GM06990 (cell line): ENCODE measurements at regions not wholly inside any gene's neighbourhood (a gene's known extent, or its start where the extent isn't known, plus 50 kb on each side); places are given as distances from the start of the nearest gene placed in this dataset.

Experiments
- DNase-seq: peaks from one replicate; pipeline ENCODE4 v3.0.0-alpha.2; 2011; ENCODE audit not compliant: insufficient read length; ENCODE audit errors: extremely low read depth
- H3K27me3 ChIP-seq: replicated peaks from 2 replicates; pipeline ENCODE4 v1.6.0; 2011; ENCODE audit warnings: low read length; ENCODE audit not compliant: control insufficient read depth, insufficient read depth
- H3K36me3 ChIP-seq: 2 replicates; pipeline ENCODE4 v1.5.1; 2011; ENCODE audit warnings: low read length; ENCODE audit not compliant: control insufficient read depth, insufficient read depth
- H3K4me3 ChIP-seq: replicated peaks from 2 replicates; pipeline ENCODE4 v1.5.1; 2011; ENCODE audit warnings: low read depth, mild to moderate bottlenecking, control low read depth, low read length
- TF ChIP-seq, protein P1 (sequence below): IDR thresholded peaks from 2 replicates; pipeline ENCODE4 v1.5.1; 2011; ENCODE audit warnings: low read length, control low read depth, mild to moderate bottlenecking, inconsistent platforms; ENCODE audit not compliant: insufficient read depth, poor library complexity, severe bottlenecking

DNA sequence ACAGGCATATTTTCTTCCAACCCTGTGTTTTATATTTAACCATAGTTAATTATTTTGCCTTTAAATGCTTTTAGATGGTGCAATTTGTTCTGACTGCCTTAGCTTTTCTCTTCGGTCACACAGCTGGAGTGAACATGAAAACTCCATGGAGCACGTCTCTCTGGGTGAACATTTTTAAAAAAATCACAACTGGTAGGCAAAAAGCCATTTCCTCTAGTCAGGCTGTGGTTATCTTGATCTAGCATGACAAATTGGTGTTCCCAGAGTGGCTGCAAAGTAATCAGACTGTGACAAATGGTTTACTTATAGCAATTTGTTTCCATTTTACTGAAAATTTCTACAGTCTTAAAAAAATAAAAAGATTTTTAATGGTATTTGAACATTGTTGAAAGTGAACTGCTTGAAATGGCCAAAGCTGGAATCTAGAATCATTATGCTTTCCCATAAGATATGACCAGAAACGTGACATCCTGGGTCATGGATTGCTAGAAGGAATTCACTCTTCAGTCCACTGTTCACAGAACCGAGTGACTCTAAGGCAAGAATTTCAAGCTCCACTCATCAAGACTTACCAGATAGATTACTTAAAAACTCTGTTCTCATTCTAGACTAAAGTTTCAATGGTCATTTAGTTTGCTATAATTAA is 703.6 kb downstream of the CPS1 start:
- Histone ChIP-seq H3K4me3 (no peak overlapping the region), H3K27me3 (no peaks in the 10 kb centered on the region), H3K36me3 (no peaks in the 10 kb centered on the region)
- no peak for DNase-seq
- TF ChIP-seq, protein P1, sequence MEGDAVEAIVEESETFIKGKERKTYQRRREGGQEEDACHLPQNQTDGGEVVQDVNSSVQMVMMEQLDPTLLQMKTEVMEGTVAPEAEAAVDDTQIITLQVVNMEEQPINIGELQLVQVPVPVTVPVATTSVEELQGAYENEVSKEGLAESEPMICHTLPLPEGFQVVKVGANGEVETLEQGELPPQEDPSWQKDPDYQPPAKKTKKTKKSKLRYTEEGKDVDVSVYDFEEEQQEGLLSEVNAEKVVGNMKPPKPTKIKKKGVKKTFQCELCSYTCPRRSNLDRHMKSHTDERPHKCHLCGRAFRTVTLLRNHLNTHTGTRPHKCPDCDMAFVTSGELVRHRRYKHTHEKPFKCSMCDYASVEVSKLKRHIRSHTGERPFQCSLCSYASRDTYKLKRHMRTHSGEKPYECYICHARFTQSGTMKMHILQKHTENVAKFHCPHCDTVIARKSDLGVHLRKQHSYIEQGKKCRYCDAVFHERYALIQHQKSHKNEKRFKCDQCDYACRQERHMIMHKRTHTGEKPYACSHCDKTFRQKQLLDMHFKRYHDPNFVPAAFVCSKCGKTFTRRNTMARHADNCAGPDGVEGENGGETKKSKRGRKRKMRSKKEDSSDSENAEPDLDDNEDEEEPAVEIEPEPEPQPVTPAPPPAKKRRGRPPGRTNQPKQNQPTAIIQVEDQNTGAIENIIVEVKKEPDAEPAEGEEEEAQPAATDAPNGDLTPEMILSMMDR: no peak

DNA sequence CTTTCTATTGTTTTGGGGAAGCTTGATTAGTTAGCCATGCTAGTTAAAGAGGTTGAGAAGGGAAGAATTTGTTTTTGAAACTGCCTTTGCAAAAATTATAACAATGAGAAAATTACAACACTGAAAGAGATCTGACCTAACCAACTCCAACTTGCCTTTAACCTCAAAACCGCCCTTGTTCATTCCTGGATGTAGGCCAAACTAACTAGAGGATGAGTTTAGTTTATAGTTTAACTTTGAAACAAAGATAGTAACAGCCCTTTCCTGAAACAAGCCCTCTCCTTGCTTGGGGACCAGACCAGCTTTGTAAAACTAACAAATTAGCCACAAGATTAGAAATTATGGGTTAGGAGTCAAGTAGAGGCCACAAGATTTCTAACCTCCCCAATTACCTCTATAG is 713.9 kb downstream of the CPS1 start:
- no peak overlapping the region for H3K4me3 ChIP-seq
- H3K36me3 ChIP-seq: no peaks in the 10 kb centered on the region
- H3K27me3 ChIP-seq: no peaks in the 10 kb centered on the region
- TF ChIP-seq, protein P1: no peak
- no peak for DNase-seq

DNA sequence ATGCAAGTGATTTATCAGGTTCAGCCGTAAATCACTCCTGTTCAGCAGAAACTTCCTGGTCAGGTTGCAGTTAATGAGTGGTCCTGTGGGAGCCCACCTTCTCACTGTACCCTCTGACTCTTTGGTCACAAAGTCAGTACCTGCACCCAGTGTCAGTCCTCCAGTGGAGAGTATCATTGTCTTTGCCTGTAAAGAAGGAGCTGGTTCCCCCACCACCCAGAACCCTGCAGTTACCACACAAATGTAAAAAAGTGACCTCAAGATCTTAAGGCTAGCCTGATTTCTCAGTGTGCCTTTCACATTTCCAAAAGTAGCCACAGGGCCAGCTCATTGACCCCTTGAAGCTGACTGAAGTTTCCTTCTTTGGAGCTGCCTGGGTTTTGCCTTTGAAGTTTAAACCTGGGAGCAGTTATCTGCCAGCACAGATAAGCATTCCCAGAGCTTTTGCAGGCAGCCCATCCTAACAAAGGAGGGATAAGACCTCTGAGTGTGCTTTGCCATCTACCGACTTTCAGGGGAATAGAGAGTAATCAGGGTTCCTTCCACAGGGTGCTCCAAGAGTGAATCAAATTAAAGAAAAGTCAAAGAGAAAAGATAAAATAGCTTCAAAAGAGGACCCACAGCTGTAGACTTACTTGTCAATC is 725.2 kb downstream of the CPS1 start:
- no peaks in the 10 kb centered on the region for H3K27me3 ChIP-seq
- H3K4me3 ChIP-seq: no peak overlapping the region
- no peaks in the 10 kb centered on the region for H3K36me3 ChIP-seq
- DNase-seq: no peak
- TF ChIP-seq, protein P1: no peak

DNA sequence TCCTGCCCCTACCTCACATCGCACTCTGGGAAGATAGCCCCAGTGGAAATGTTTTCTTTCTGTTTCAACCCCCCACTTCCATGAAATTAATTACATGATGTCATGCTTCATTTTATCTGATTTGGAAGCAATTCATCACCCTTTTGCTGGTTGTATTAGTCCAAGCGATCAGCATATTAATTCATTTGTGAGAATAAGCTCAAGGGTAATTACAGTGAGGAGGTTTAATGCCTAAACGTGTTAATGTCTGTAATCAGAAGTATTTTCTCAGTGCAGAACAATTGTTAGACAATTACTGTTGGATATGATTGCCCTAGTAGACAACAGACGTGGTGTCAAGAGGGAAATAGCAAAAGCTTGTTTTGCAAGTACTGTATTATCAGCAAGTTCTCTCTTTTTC is 746.3 kb downstream of the CPS1 start:
- no peak for DNase-seq
- no peaks in the 10 kb centered on the region for H3K36me3 ChIP-seq
- TF ChIP-seq, protein P1: no peak
- H3K27me3 ChIP-seq: no peaks in the 10 kb centered on the region
- no peak overlapping the region for H3K4me3 ChIP-seq

DNA sequence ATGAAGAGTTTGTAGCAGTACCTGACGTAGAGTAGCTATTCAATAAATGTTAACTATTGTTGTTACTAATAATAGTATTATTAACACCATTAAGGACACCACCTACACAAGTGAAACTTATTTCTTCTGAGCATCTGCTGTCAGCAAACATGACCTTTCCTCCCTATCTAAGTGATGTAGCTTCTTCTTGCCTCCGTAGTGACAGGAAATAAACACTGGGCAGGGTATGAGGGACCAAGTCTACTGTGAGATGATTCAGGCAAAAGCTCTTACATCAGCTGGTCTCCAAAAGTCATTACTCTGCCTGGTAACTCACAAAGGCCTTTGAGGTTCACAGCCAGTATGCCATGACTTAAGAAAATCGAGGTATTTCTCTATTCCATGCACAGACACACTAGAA is 750.5 kb downstream of the CPS1 start:
- no peaks in the 10 kb centered on the region for H3K36me3 ChIP-seq
- DNase-seq: no peak
- H3K4me3 ChIP-seq: no peak overlapping the region
- H3K27me3 ChIP-seq: no peaks in the 10 kb centered on the region
- TF ChIP-seq, protein P1: no peak
